SKM-1 (cell line): ENCODE measurements at regions not wholly inside any gene's neighbourhood (a gene's known extent, or its start where the extent isn't known, plus 50 kb on each side); places are given as distances from the start of the nearest gene placed in this dataset.

Experiments used
- DNase-seq: peaks from one replicate; lab custom pipeline; 2025; ENCODE audit not compliant: unreplicated experiment; lab: John Stamatoyannopoulos, UW

DNA sequence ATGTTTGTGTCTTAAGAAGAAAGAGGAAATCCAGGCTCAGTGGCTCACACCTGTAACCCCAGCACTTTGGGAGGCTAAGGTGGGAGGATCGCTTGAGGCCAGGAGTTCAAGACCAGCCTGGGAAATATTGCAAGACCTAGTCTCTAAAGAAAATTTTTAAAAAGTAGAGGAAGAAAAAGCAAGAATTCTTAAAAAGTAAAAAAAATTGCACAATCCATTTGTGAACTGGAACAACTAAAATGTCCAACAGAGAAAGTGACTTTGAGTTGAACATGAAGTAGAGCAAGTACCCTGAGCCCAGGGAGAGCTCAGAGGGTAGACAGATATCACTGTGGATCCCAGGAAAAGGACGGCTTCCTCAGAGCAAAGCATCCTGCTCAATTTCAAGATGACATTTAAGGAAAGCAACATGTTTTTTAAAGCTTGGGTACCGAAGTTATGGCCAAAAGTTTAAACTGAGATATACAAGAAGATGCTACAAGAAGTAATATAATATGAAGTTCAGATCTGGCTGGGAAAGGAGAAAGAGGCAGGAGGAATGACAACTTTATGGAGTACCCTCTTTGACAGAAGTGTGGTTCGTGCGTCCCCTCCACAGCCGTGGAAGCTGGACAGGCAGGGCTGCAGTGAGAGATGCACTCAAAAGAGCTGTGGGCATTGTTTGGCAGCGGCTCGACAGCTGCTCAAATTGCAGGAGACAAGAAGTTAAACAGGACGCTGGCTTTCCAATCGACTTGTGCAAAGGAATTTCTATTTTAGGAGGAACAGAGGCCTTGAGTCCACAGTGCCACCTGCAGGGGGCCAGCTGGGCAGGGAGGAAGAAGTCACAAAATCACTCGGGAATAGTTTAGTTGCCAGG lies 201.3 kb downstream of the JCAD start:
- DNase-seq = no peak

- DNase-seq = no peak
Measured at GRCh38 chr10:29856295-29856694, 203.1 kb downstream of the JCAD start.

GRCh38 chr10:29853913-29854312 lies 205.5 kb downstream of the JCAD start:
- no peak for DNase-seq

- no peak for DNase-seq
Measured at GRCh38 chr10:29851241-29851640, 208.1 kb downstream of the JCAD start.

DNA sequence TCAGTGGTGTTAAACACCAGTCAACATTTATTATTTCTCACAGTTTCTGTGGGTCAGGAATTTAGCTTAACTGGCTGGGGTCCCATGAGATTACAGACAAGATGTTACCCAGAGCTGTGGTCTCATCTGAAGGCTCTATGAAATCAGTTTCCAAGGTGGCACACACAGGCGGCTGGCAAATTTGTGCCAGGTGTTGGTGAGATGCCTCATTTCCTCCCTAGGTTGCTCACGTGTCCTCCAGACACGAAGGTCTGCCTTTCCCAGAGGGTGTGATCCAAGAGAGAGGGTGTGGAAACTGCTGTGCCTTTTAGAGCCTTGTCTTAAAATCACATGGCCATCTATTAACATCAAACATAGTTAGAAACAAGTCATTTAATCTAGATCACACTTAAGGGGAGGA lies 209.0 kb downstream of the JCAD start:
- DNase-seq = no peak

GRCh38 chr10:29849886-29850285 lies 209.5 kb downstream of the JCAD start:
- DNase-seq = no peak

GRCh38 chr10:29849126-29849833 lies 210.1 kb downstream of the JCAD start:
- no peak for DNase-seq

DNA sequence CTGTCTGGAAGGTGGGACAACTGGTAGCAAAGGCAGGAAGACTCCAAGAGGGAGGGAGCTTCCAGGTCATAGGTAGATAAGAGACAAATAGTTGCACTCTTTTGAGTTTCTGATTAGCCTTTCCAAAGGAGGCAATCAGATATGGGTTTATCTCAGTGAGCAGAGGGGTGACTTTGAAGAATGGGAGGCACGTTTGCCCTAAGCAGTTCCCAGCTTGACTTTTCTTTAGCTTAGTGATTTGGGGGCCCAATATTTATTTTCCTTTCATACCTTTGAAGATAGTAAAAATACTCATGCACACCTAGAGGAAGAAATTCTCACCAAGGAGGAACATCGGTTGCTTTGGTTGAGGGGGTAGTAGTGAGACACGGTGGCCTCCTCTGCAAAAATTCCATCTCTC lies 212.1 kb upstream of the SVIL start:
- no peak for DNase-seq

DNA sequence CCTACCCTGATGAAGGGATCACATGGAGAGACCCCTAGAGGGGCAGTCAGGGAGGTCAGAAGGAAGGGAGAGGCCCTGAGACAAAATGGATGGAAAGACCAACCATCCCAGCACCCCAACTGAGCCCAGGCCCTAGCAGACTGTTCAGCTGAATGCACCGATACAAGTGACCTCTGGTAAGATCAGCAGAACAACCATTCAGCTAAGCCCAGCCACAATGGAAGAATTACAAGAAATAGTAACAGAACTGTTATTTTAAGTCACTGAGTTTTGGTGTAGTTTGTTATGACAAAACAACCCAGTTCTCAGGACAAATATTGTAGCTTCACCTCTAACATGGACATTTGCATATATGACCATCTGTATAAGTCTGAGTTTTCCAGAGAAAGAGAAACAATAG lies 210.4 kb upstream of the SVIL start:
- DNase-seq = no peak

DNA sequence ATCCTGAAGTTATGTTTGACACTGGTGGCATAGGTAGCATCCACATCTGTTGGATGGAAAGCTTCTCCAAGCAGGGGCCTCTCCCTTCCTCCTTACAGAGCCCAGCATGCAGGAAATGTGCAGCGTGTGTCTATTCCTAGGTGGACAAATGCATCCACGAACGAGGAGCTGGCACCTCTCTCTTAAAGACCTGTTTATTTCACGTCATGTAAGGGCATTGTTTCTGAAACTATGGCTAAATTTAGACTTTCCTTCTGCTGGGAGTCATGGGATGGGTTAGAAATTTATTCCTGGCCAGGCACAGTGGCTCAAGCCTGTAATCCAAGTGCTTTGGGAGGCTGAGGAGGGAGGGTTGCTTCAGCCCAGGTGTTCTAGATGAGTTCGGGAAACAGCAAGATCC lies 208.4 kb upstream of the SVIL start:
- no peak for DNase-seq

GRCh38 chr10:29841724-29842649 lies 207.2 kb upstream of the SVIL start:
- no peak for DNase-seq

- DNase-seq = no peak
Measured at GRCh38 chr10:29840516-29841276, 205.9 kb upstream of the SVIL start.

DNA sequence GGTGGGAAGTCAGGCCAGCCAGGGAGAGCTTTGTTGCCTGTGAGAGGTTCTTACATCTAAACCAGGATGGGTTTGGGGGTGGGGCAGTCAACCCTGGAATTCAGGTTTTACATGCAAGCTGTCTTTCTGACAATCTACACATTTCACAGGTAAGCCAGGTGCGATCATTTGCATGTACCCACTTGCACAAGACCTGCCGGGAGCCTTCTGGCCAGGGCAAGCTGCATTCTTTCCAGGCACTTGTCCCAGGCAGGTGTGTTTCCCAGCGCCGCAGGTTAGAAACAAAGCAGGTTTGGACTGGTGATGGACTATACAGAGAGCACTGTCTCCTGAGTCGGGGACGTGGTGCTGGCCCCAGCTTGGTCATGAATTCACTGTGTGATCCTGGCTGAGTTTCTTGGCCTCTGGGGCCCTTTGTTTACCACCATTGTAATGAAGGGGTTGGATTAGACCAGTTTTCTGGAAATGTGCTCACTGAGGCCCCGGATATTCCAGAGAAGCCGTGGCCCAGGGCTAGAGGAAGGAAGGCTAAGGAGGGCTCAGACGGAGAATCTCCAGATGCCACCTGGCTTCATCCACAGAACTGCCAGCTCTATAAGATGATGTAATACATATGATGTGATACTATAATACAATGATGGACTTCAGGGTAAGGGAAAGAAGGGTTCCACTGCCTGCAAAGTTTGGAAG lies 205.2 kb upstream of the SVIL start:
- no peak for DNase-seq

- no peak for DNase-seq
Measured at GRCh38 chr10:29838539-29838938, 203.8 kb upstream of the SVIL start.

DNA sequence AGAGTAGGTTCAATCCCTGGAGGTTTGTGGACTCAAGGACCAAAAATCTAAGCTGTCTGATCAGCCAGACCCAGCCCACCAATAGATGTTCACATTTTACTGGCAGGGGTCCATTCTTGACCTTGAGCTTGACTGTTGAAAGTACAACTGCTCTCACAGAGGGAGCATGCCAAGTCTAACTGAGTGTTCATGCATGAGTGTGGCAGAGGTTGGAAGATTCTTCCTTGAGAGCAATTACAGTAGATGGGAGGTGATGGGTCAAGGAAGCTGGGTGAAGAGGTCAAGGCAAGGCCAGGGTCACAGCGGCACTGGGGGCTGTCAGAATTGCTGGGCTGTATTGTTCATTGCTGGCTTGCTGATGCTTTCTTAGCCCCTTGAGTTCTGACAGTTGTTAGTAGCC lies 202.8 kb upstream of the SVIL start:
- DNase-seq = no peak

DNA sequence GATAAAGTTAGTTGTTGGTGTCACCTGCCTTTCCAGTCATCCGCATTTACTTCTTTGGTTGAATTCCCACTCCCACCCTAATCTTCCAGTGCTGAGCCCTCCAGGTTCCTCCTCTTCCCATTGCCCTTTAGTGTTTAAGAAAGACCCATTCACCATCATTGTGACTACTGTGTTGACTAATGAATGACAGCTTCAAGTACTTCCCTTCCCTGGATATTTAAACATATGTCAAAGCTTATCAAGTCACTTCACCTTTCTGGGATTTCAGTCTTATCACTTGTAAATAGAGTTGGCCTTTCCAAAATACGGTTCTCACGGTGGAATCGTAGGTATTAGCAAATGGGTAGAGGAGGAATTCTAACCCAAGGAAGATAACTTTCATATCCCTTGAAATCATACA lies 201.6 kb upstream of the SVIL start:
- DNase-seq = no peak

DNA sequence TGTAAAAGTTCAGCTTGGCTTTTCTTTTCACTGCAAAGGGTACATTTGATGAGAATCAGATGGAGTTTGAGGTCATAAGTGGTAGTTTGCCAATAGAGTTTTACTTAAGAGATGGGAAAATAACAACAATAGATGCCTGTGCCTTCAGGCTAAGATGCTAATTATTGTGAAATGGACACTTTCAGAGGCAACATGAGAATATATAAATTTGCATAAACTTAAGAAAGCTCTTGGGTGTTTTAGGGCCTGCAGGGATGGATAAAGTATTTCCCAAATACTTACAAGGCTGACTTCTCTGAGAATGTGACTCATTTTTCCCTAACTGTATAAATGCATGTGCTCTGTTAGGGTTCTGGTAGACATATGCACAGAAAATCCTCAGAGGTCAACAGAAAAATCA lies 200.3 kb upstream of the SVIL start:
- no peak for DNase-seq

DNA sequence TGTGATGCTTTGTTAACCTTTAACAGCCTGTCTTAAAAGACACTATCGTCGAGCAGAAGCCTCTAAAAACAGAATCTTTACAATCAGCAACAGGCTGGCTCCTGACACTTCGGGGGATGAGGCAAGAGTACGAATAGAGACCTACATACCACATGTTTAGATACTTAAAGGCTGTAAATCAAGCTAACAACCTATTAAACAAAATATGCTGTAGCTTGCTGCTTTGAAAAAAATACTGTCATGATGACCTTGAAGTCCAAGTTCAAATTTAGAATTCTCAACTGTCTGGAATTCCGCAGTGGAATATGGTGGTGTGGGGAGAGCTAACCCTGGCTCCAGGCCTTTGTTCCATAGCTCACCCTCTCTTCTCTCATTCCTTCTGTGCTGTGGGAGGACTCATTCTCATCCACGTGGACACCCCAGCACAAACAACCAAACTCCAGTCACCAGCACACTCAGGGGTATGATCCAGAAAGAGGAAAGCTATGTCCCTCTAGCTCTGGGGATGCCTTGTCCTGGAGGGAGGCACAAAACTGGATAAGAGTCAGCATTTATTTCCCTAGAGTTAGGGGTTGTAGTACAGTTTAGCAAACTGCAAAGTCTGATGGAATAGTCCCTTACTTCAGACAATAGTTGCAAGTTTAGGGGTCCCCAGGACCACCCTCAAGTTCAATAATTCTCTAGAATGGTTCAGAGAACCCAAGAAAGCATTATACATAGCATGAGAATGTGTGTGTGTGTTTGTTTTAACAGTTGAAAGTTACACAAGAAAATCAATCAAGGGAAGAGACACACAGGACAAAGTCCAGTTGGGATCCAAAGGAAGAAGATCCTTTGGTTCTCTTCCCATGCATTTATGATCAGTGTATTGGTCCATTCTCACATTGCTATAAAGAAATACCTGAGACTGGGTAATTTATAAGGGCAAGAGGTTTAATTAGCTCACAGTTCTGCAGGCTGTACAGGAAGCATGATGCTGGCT lies 196.1 kb upstream of the SVIL start:
- no peak for DNase-seq

DNA sequence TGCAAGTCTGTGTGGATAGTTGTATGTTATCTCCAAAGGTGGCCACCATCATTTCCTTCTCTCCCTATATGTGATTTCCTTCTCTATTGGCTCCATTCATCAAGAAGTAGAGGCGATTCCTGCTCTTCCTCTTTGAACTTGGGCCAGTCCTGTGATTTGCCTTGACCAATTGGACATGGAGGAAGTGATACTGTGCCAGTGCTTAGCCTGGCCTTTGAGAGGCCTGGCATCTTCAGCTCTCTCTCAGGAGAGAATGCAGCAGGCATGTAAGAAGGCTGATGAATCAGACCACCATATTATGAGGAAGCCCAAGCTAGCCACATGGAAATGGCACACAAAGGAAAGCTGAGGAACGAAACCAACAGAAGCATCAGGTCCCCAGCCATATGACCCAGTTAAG lies 195.0 kb upstream of the SVIL start:
- DNase-seq = no peak
